GM23248 (cell line): ENCODE measurements at regions not wholly inside any gene's neighbourhood (a gene's known extent, or its start where the extent isn't known, plus 50 kb on each side); places are given as distances from the start of the nearest gene placed in this dataset.

ENCODE experiments used
- EZH2 ChIP-seq: fragments of 200-600 bp; sonication (generic); IDR thresholded peaks from 2 replicates; pipeline ENCODE4 v1.6.1; 2018; ENCODE audit warnings: antibody characterized with exemption, mild to moderate bottlenecking; ENCODE audit not compliant: insufficient read depth, poor library complexity, severe bottlenecking
- EZH2phosphoT487 ChIP-seq: fragments of 200-600 bp; sonication (generic); IDR thresholded peaks from 2 replicates; pipeline ENCODE4 v1.6.1; 2018; ENCODE audit warnings: antibody characterized with exemption, moderate library complexity, mild to moderate bottlenecking, low read depth; ENCODE audit not compliant: insufficient read depth

DNA sequence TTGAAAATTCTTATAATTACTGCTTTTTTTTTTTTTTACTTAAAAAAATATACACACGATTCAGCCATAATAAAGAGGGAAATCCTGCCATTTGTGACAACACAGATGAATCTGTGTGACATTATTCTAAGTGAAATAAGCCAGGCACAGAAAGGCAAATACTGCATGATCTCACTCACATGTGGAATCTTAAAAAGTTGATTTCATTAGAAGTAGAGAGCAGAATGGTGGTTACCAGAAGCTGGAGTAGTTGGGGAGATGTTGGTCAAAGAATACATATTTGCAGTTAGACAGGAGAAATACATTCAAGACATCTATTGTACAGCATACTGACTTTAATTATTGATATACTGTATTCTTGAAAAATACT lies 116.2 kb downstream of the KLF12 start:
- no peak for TF ChIP-seq EZH2
- TF ChIP-seq EZH2phosphoT487, result no peak
